Astrocyte (in vitro differentiated cells and primary cell): ENCODE measurements at regions not wholly inside any gene's neighbourhood (a gene's known extent, or its start where the extent isn't known, plus 50 kb on each side); places are given as distances from the start of the nearest gene placed in this dataset.

Experiments used
- EZH2 ChIP-seq: IDR thresholded peaks from 2 replicates; pipeline ENCODE4 v1.6.1; 2012; ENCODE audit warnings: mild to moderate bottlenecking, low read length, inconsistent platforms; ENCODE audit not compliant: insufficient read depth
- TF ChIP-seq, protein P1 (sequence below): IDR thresholded peaks from 2 replicates; pipeline ENCODE4 v1.5.1; 2011; ENCODE audit warnings: low read depth, mild to moderate bottlenecking, inconsistent platforms, low read length, moderate library complexity; ENCODE audit not compliant: insufficient read depth

DNA sequence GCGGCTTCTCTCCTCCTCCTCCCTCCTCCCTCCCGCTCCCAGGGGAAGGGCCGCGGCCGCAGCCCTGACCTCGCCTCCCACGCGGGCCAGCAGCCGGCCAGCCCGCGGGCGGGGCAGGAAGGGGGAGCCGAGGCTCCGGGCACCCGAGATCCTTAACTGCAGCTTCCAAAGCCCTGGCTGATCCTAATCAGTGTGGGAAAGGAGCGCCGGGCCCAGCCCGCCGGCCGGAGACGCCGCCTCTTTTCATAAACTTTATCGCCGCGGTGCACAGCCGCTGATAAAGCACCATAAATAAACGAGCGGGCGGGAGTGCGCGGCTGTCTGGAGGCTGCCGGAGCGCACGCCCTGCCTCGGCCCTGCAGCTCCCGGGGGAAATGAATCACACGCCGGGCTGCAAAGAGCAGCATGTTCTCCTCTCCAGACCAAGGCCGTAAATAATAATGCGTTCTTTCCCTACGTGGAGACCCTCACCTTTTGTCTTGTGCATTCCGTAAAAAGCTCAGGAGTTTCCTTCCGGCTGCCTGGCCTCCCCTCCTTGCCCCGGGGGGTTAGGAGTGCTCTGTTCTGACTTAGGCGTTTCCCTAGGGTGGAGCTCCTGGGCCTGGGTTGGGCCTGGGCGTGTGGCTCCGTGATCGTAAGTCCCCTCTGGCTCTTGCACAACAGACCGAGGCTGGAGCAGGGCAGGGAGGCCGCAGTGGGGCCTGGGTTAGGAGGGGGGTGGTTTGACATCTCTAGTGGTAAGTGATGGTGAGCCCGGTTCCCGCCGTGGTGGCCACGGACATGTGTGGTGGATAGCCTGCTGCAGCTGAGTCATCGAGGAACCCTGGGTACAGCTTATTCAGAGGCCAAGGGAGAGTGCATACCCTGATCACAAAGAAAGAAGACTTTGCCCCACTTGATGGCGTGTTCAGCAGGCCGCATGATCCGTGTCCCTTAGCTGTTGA is 132.6 kb upstream of the HES1 start:
- TF ChIP-seq, protein P1, sequence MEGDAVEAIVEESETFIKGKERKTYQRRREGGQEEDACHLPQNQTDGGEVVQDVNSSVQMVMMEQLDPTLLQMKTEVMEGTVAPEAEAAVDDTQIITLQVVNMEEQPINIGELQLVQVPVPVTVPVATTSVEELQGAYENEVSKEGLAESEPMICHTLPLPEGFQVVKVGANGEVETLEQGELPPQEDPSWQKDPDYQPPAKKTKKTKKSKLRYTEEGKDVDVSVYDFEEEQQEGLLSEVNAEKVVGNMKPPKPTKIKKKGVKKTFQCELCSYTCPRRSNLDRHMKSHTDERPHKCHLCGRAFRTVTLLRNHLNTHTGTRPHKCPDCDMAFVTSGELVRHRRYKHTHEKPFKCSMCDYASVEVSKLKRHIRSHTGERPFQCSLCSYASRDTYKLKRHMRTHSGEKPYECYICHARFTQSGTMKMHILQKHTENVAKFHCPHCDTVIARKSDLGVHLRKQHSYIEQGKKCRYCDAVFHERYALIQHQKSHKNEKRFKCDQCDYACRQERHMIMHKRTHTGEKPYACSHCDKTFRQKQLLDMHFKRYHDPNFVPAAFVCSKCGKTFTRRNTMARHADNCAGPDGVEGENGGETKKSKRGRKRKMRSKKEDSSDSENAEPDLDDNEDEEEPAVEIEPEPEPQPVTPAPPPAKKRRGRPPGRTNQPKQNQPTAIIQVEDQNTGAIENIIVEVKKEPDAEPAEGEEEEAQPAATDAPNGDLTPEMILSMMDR = no peak
- no peak for TF ChIP-seq EZH2
